GM23338 (cell line): ENCODE measurements at regions not wholly inside any gene's neighbourhood (a gene's known extent, or its start where the extent isn't known, plus 50 kb on each side); places are given as distances from the start of the nearest gene placed in this dataset.

ENCODE experiments used
- ATAC-seq: fragments of 200-7000 bp; cut with Tn5 transposase; 3 replicates; pipeline ENCODE4 v1.9.1; 2020
- DNase-seq: peaks from one replicate; pipeline ENCODE4 v3.0.0-alpha.2; 2015; ENCODE audit warnings: low spot score
- H2AFZ ChIP-seq: fragments of 200-600 bp; sonication (generic); 2 replicates; pipeline ENCODE4 v1.8.0; 2016; ENCODE audit warnings: antibody characterized with exemption, mild to moderate bottlenecking, moderate library complexity
- H3F3A ChIP-seq: fragments of 200-600 bp; sonication (generic); replicated peaks from 2 replicates; pipeline ENCODE4 v1.8.0; 2017; ENCODE audit warnings: antibody characterized with exemption, mixed run types, low read depth
- H3K27ac ChIP-seq: fragments of 200-600 bp; sonication (generic); 2 replicates; pipeline ENCODE4 v1.6.1; 2016; ENCODE audit warnings: low read depth
- H3K27me3 ChIP-seq: fragments of 200-600 bp; sonication (generic); 2 replicates; pipeline ENCODE4 v1.8.0; 2016; ENCODE audit warnings: mild to moderate bottlenecking, mixed run types, moderate library complexity; ENCODE audit not compliant: insufficient read depth
- H3K36me3 ChIP-seq: fragments of 200-600 bp; sonication (generic); 2 replicates; pipeline ENCODE4 v1.8.0; 2016; ENCODE audit warnings: mild to moderate bottlenecking; ENCODE audit not compliant: insufficient read depth
- H3K4me1 ChIP-seq: fragments of 200-600 bp; sonication (generic); 2 replicates; pipeline ENCODE4 v1.8.0; 2016; ENCODE audit warnings: mild to moderate bottlenecking, moderate library complexity; ENCODE audit not compliant: insufficient read depth
- H3K4me2 ChIP-seq: fragments of 200-600 bp; sonication (generic); 2 replicates; pipeline ENCODE4 v1.7.1; 2017; ENCODE audit warnings: mixed run types
- H3K4me3 ChIP-seq: fragments of 200-600 bp; sonication (generic); 2 replicates; pipeline ENCODE4 v1.6.1; 2016; ENCODE audit warnings: mixed run types
- H3K79me2 ChIP-seq: fragments of 200-600 bp; sonication (generic); replicated peaks from 2 replicates; pipeline ENCODE4 v1.8.0; 2017; ENCODE audit warnings: mild to moderate bottlenecking; ENCODE audit not compliant: insufficient read depth
- H3K9me2 ChIP-seq: fragments of 200-600 bp; sonication (generic); 2 replicates; pipeline ENCODE4 v1.8.0; 2017; ENCODE audit not compliant: insufficient read depth
- H4K20me1 ChIP-seq: fragments of 200-600 bp; sonication (generic); replicated peaks from 2 replicates; pipeline ENCODE4 v1.8.0; 2017; ENCODE audit warnings: mild to moderate bottlenecking; ENCODE audit not compliant: insufficient read depth
- H3K27ac Mint-ChIP-seq: 2 replicates; pipeline ENCODE4 v1.8.0; 2020; ENCODE audit warnings: inconsistent platforms, mild to moderate bottlenecking, moderate library complexity, mixed read lengths
- H3K27me3 Mint-ChIP-seq: 3 replicates; pipeline ENCODE4 v1.8.0; 2022; ENCODE audit warnings: low read depth, mild to moderate bottlenecking, moderate library complexity, mixed read lengths, inconsistent platforms; ENCODE audit not compliant: insufficient read depth, poor library complexity
- H3K36me3 Mint-ChIP-seq: 3 replicates; pipeline ENCODE4 v1.8.0; 2021; ENCODE audit warnings: low read depth, mild to moderate bottlenecking, inconsistent platforms, moderate library complexity, mixed read lengths
- H3K4me1 Mint-ChIP-seq: 3 replicates; pipeline ENCODE4 v1.8.0; 2020; ENCODE audit warnings: mild to moderate bottlenecking, inconsistent platforms, mixed read lengths
- H3K4me3 Mint-ChIP-seq: 3 replicates; pipeline ENCODE4 v1.8.0; 2021; ENCODE audit warnings: moderate library complexity, mild to moderate bottlenecking, inconsistent platforms, mixed read lengths
- H3K9me3 Mint-ChIP-seq: 3 replicates; pipeline ENCODE4 v1.8.0; 2020; ENCODE audit warnings: moderate library complexity, mild to moderate bottlenecking, inconsistent platforms, mixed read lengths
- CREB1 ChIP-seq: fragments of 250-450 bp; sonication (Bioruptor Pico); IDR thresholded peaks from 2 replicates; pipeline ENCODE4 v1.5.0; 2020; ENCODE audit warnings: low read depth, mild to moderate bottlenecking, moderate library complexity
- CTCF ChIP-seq, 2 experiments: fragments of 200-600 bp in 1 of 2; sonication (generic) in 1 of 2; conservative IDR thresholded peaks; 2 replicates each; pipeline versions ENCODE4 v1.5.1 to v1.6.1; 2016 to 2017; ENCODE audit warnings: antibody characterized with exemption in 2 of 2, low read depth in 2 of 2, mild to moderate bottlenecking in 2 of 2, moderate library complexity in 1 of 2
- ETS1 ChIP-seq: IDR thresholded peaks from 2 replicates; pipeline ENCODE4 v1.6.1; 2016; ENCODE audit warnings: antibody characterized with exemption
- JUNB ChIP-seq: IDR thresholded peaks from one replicate; pipeline ENCODE4 v1.6.1; 2016; ENCODE audit warnings: antibody characterized with exemption; ENCODE audit not compliant: unreplicated experiment
- NANOG ChIP-seq: IDR thresholded peaks from 2 replicates; pipeline ENCODE4 v1.6.1; 2016; ENCODE audit warnings: antibody characterized with exemption, borderline replicate concordance
- POLR2AphosphoS5 ChIP-seq: IDR thresholded peaks from 2 replicates; pipeline ENCODE4 v1.6.1; 2016; ENCODE audit warnings: antibody characterized with exemption, low read depth
- ZNF462 ChIP-seq: fragments of 250-450 bp; sonication (Bioruptor Pico); IDR thresholded peaks from 2 replicates; pipeline ENCODE4 v1.5.0; 2020; ENCODE audit warnings: mild to moderate bottlenecking, moderate library complexity

- Histone ChIP-seq H2AFZ (peak overlapping the region; percentile 89), H3K36me3 (no peaks in the 10 kb centered on the region), H3K27me3 (no peaks in the 10 kb centered on the region), H3K4me3 (peak overlapping the region; percentile 42), H3K79me2 (no peaks in the 10 kb centered on the region), H3F3A (peaks cover 12% of the 10 kb centered on the region; the same call in 1 of the 2 replicates), H3K27ac (peak overlapping the region; percentile 67), H3K4me2 (peak overlapping the region; percentile 67), H3K4me1 (peaks cover 49% of the 10 kb centered on the region), H4K20me1 (no peaks in the 10 kb centered on the region), H3K9me2 (peaks cover 16% of the 10 kb centered on the region; the same call in 1 of the 2 replicates)
- Mint-ChIP-seq H3K4me3 (peak overlapping the region; percentile 47), H3K36me3 (no peaks in the 10 kb centered on the region), H3K4me1 (peaks cover 48% of the 10 kb centered on the region), H3K27me3 (peaks cover 3% of the 10 kb centered on the region), H3K9me3 (no peaks in the 10 kb centered on the region; the same call in 1 of the 3 replicates), H3K27ac (peak overlapping the region; percentile 94)
- peak; percentile 96 for ATAC-seq
- no peak for TF ChIP-seq CTCF (conservative IDR thresholded peaks at IDR 0.05; ENCODE audit: low read depth in 2 of 2)
- TF ChIP-seq ZNF462 = peak; percentile 84
- TF ChIP-seq ETS1 = no peak
- TF ChIP-seq JUNB = no peak
- TF ChIP-seq NANOG = peak; percentile 36; the same call in 1 of the 2 replicates
- peak; percentile 31; the same call in 1 of the 2 replicates for TF ChIP-seq CREB1 (CRISPR knock-in tag)
- TF ChIP-seq POLR2AphosphoS5 = peak; percentile 38; the same call in 1 of the 2 replicates
- DNase-seq = peak; percentile 70
Observed at GRCh38 chr1:61005614-61006580, 76.5 kb upstream of the NFIA start.
